Glutamatergic neuron (in vitro differentiated cells): ENCODE measurements at regions not wholly inside any gene's neighbourhood (a gene's known extent, or its start where the extent isn't known, plus 50 kb on each side); places are given as distances from the start of the nearest gene placed in this dataset.
"Not testable (repeated sequence)": the region's sequence is repeated elsewhere in the genome, so short reads cannot be mapped to it uniquely, and the experiment has no call there.

Experiments
- DNase-seq: peaks from one replicate; pipeline ENCODE4 v3.0.0; 2022
- H3K27ac Mint-ChIP-seq: one replicate; pipeline ENCODE4 v1.8.0; 2020; ENCODE audit warnings: mild to moderate bottlenecking, mixed read lengths, inconsistent platforms; ENCODE audit not compliant: unreplicated experiment
- H3K27me3 Mint-ChIP-seq: one replicate; pipeline ENCODE4 v1.8.0; 2020; ENCODE audit warnings: mild to moderate bottlenecking, moderate library complexity, mixed read lengths, inconsistent platforms; ENCODE audit not compliant: unreplicated experiment
- H3K36me3 Mint-ChIP-seq: one replicate; pipeline ENCODE4 v1.8.0; 2020; ENCODE audit warnings: mild to moderate bottlenecking, mixed read lengths, inconsistent platforms; ENCODE audit not compliant: unreplicated experiment
- H3K4me1 Mint-ChIP-seq: one replicate; pipeline ENCODE4 v1.8.0; 2020; ENCODE audit warnings: mild to moderate bottlenecking, low read depth, mixed read lengths, inconsistent platforms; ENCODE audit not compliant: unreplicated experiment
- H3K4me3 Mint-ChIP-seq: one replicate; pipeline ENCODE4 v1.8.0; 2020; ENCODE audit warnings: mild to moderate bottlenecking, mixed read lengths, inconsistent platforms; ENCODE audit not compliant: unreplicated experiment
- H3K9me3 Mint-ChIP-seq: one replicate; pipeline ENCODE4 v1.8.0; 2020; ENCODE audit warnings: mild to moderate bottlenecking, moderate library complexity, mixed read lengths, inconsistent platforms; ENCODE audit not compliant: unreplicated experiment
- CTCF ChIP-seq: fragments of 200-600 bp; sonication (generic); IDR thresholded peaks from one replicate; pipeline ENCODE4 v1.5.0; 2021; ENCODE audit not compliant: partially characterized antibody, unreplicated experiment

DNA sequence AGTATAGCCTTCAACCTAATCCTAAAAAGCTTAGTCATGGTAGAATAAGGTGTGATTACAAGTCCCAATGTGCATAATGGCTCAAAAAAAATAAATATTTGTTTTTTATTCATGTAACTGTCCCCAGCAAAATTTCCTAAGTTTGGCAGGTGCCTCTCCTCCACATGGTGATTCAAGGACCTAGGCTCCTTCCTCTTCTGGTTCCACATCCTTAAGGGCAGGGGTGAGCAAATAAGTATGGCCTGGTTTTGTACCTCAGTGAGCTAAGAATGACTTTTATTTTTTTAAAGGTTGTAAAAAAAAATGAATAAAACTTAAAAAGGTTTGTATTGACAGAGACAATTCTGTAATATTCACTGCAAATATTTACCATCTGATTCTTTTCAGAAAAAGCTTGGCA is 343.5 kb upstream of the UBE2E2 start:
- H3K9me3 Mint-ChIP-seq = no peaks in the 10 kb centered on the region
- H3K4me1 Mint-ChIP-seq = no peaks in the 10 kb centered on the region
- H3K36me3 Mint-ChIP-seq = no peaks in the 10 kb centered on the region
- no peak overlapping the region for H3K27ac Mint-ChIP-seq
- H3K27me3 Mint-ChIP-seq = no peaks in the 10 kb centered on the region
- H3K4me3 Mint-ChIP-seq = no peak overlapping the region
- no peak for DNase-seq
- TF ChIP-seq CTCF = no peak

GRCh38 chr3:22861426-22861825 is 341.7 kb upstream of the UBE2E2 start:
- TF ChIP-seq CTCF = no peak
- no peaks in the 10 kb centered on the region for H3K4me1 Mint-ChIP-seq
- H3K9me3 Mint-ChIP-seq = no peaks in the 10 kb centered on the region
- no peak overlapping the region for H3K4me3 Mint-ChIP-seq
- no peaks in the 10 kb centered on the region for H3K36me3 Mint-ChIP-seq
- H3K27ac Mint-ChIP-seq = no peak overlapping the region
- DNase-seq = no peak
- H3K27me3 Mint-ChIP-seq = no peaks in the 10 kb centered on the region

- Mint-ChIP-seq H3K27me3 (no peaks in the 10 kb centered on the region), H3K4me3 (no peak overlapping the region), H3K36me3 (no peaks in the 10 kb centered on the region), H3K9me3 (no peaks in the 10 kb centered on the region), H3K4me1 (no peaks in the 10 kb centered on the region), H3K27ac (no peak overlapping the region)
- no peak for DNase-seq
- no peak for TF ChIP-seq CTCF
Observed at GRCh38 chr3:22862111-22862510, 341.0 kb upstream of the UBE2E2 start.

GRCh38 chr3:22882834-22883233 is 320.3 kb upstream of the UBE2E2 start:
- H3K27me3 Mint-ChIP-seq, DNase-seq, H3K4me1 Mint-ChIP-seq: not testable (repeated sequence)

GRCh38 chr3:22885039-22885438 is 318.1 kb upstream of the UBE2E2 start:
- no peak overlapping the region for H3K27ac Mint-ChIP-seq
- H3K36me3 Mint-ChIP-seq = no peaks in the 10 kb centered on the region
- H3K9me3 Mint-ChIP-seq = no peaks in the 10 kb centered on the region
- no peak overlapping the region for H3K4me3 Mint-ChIP-seq
- no peaks in the 10 kb centered on the region for H3K4me1 Mint-ChIP-seq
- H3K27me3 Mint-ChIP-seq = no peaks in the 10 kb centered on the region
- no peak for TF ChIP-seq CTCF
- DNase-seq = no peak

More at GRCh38 chr3:22882834-22883233, 320.3 kb upstream of the UBE2E2 start:
- H3K27ac Mint-ChIP-seq, H3K36me3 Mint-ChIP-seq, H3K9me3 Mint-ChIP-seq, H3K4me3 Mint-ChIP-seq: not testable (repeated sequence)
